GM12891 (cell line): ENCODE measurements at regions not wholly inside any gene's neighbourhood (a gene's known extent, or its start where the extent isn't known, plus 50 kb on each side); places are given as distances from the start of the nearest gene placed in this dataset.

Source experiments
- POLR2A ChIP-seq: IDR thresholded peaks from 2 replicates; pipeline ENCODE4 v1.6.1; 2011; ENCODE audit warnings: low read depth, low read length, control low read depth
- POLR2AphosphoS5 ChIP-seq: IDR thresholded peaks from 2 replicates; pipeline ENCODE4 v1.6.1; 2011; ENCODE audit warnings: low read depth, low read length, control low read depth
- TAF1 ChIP-seq: IDR thresholded peaks from 2 replicates; pipeline ENCODE4 v1.6.1; 2011; ENCODE audit warnings: low read depth, low read length, control low read depth

DNA sequence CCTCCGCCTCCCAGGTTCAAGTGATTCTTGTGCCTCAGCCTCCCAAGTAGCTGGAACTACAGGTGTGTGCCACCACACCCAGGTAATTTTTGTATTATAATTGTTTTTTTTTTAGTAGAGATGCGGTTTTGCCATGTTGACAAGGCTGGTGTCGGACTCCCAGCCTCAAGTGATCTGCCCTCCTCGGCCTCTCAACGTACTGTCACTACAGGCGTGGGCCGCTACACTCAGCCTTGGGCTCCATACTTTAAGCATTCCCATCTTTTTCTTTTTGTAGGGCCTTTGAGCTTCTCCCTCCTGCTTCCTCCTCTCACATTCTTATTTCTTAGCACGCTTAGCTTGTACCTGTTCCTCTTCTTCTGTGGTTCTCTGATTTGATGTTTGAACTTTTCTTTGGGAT, 62.8 kb downstream of the SERPINA3 start:
- TF ChIP-seq POLR2A: no peak
- no peak for TF ChIP-seq POLR2AphosphoS5
- TF ChIP-seq TAF1: no peak
